ENCODE measurements at regions not wholly inside any gene's neighbourhood (a gene's known extent, or its start where the extent isn't known, plus 50 kb on each side); places are given as distances from the start of the nearest gene placed in this dataset.

GRCh38 chr1:34433099-34433498 lies 256.4 kb downstream of the C1orf94 start:
- no peak for TF ChIP-seq CTCF (IDR thresholded peaks at IDR 0.05 in 2 of 3, conservative IDR thresholded peaks at IDR 0.05 in 1 of 3; ENCODE audit: borderline replicate concordance in 1 of 3, insufficient read depth in 1 of 3, low read depth in 2 of 3, low read length in 2 of 3)
- TF ChIP-seq MAX (IDR thresholded peaks at IDR 0.05) = no peak
- no peak for TF ChIP-seq POLR2A (IDR thresholded peaks at IDR 0.05; ENCODE audit: borderline replicate concordance, extremely low read depth, insufficient read depth, insufficient read length)
- TF ChIP-seq JUND (IDR thresholded peaks at IDR 0.05) = no peak
- TF ChIP-seq EZH2 (IDR thresholded peaks at IDR 0.05) = no peak
- TF ChIP-seq SP1 (IDR thresholded peaks at IDR 0.05; ENCODE audit: low read depth) = no peak
- no peak for TF ChIP-seq REST (IDR thresholded peaks at IDR 0.05; ENCODE audit: low read depth)
- TF ChIP-seq YY1 (IDR thresholded peaks at IDR 0.05; ENCODE audit: extremely low read depth, insufficient replicate concordance, low read depth, low read length) = no peak
- TF ChIP-seq EZH2phosphoT487 (IDR thresholded peaks at IDR 0.05; ENCODE audit: borderline replicate concordance) = no peak
- TF ChIP-seq TCF7L2 (IDR thresholded peaks at IDR 0.05; ENCODE audit: borderline replicate concordance, extremely low read depth, insufficient read depth, insufficient read length) = no peak
- no peak for TF ChIP-seq POLR2AphosphoS5 (IDR thresholded peaks at IDR 0.05; ENCODE audit: low read depth, low read length)

Measured in HCT116 (cell line).